ENCODE measurements at regions not wholly inside any gene's neighbourhood (a gene's known extent, or its start where the extent isn't known, plus 50 kb on each side); places are given as distances from the start of the nearest gene placed in this dataset.

- in situ Hi-C loops (cut with HindIII; ENCODE audit: low pct_unique_long_range_greater_than_20kb, low sequenced_read_pairs), result no loop called here
- DNase-seq (ENCODE audit: low read depth, low spot score), result peak; percentile 47
Measured at GRCh38 chr11:95545116-95545875, 244.3 kb downstream of the FAM76B start.

GRCh38 chr11:95544095-95544856 lies 245.3 kb downstream of the FAM76B start:
- in situ Hi-C loops (cut with HindIII; ENCODE audit: low pct_unique_long_range_greater_than_20kb, low sequenced_read_pairs), result no loop called here
- DNase-seq (ENCODE audit: low read depth, low spot score), result peak; percentile 16

- in situ Hi-C loops (cut with HindIII; ENCODE audit: low pct_unique_long_range_greater_than_20kb, low sequenced_read_pairs), result no loop called here
- no peak for DNase-seq (ENCODE audit: low read depth, low spot score)
Measured at GRCh38 chr11:95542868-95543551, 246.6 kb downstream of the FAM76B start.

- in situ Hi-C loops (cut with HindIII; ENCODE audit: low pct_unique_long_range_greater_than_20kb, low sequenced_read_pairs), result no loop called here
- DNase-seq (ENCODE audit: low read depth, low spot score), result no peak
Measured at GRCh38 chr11:95541715-95542114, 247.9 kb downstream of the FAM76B start.

GRCh38 chr11:95536047-95536690 lies 253.4 kb downstream of the FAM76B start:
- DNase-seq (ENCODE audit: low read depth, low spot score), result no peak
- in situ Hi-C loops (cut with HindIII; ENCODE audit: low pct_unique_long_range_greater_than_20kb, low sequenced_read_pairs), result no loop called here

- in situ Hi-C loops (cut with HindIII; ENCODE audit: low pct_unique_long_range_greater_than_20kb, low sequenced_read_pairs), result no loop called here
- no peak for DNase-seq (ENCODE audit: low read depth, low spot score)
Measured at GRCh38 chr11:95534809-95535208, 254.8 kb downstream of the FAM76B start.

GRCh38 chr11:95534226-95534625 lies 255.4 kb downstream of the FAM76B start:
- in situ Hi-C loops (cut with HindIII; ENCODE audit: low pct_unique_long_range_greater_than_20kb, low sequenced_read_pairs), result no loop called here
- DNase-seq (ENCODE audit: low read depth, low spot score), result no peak

GRCh38 chr11:95531116-95531515 lies 258.5 kb downstream of the FAM76B start:
- no peak for DNase-seq (ENCODE audit: low read depth, low spot score)
- in situ Hi-C loops (cut with HindIII; ENCODE audit: low pct_unique_long_range_greater_than_20kb, low sequenced_read_pairs), result no loop called here

- in situ Hi-C loops (cut with HindIII; ENCODE audit: low pct_unique_long_range_greater_than_20kb, low sequenced_read_pairs), result no loop called here
- no peak for DNase-seq (ENCODE audit: low read depth, low spot score)
Measured at GRCh38 chr11:95524314-95525036, 265.1 kb downstream of the FAM76B start.

- in situ Hi-C loops (cut with HindIII; ENCODE audit: low pct_unique_long_range_greater_than_20kb, low sequenced_read_pairs), result no loop called here
Measured at GRCh38 chr11:95522874-95523273, 266.7 kb downstream of the FAM76B start.

GRCh38 chr11:95521862-95522261 lies 267.7 kb downstream of the FAM76B start:
- DNase-seq (ENCODE audit: low read depth, low spot score), result no peak
- in situ Hi-C loops (cut with HindIII; ENCODE audit: low pct_unique_long_range_greater_than_20kb, low sequenced_read_pairs), result no loop called here

More at GRCh38 chr11:95522874-95523273, 266.7 kb downstream of the FAM76B start:
- no peak for DNase-seq (ENCODE audit: low read depth, low spot score)

- in situ Hi-C loops (cut with HindIII; ENCODE audit: low pct_unique_long_range_greater_than_20kb, low sequenced_read_pairs), result no loop called here
- DNase-seq (ENCODE audit: low read depth, low spot score), result no peak
Measured at GRCh38 chr11:95521133-95521542, 268.4 kb downstream of the FAM76B start.

GRCh38 chr11:95520369-95521132 lies 269.0 kb downstream of the FAM76B start:
- in situ Hi-C loops (cut with HindIII; ENCODE audit: low pct_unique_long_range_greater_than_20kb, low sequenced_read_pairs), result no loop called here
- DNase-seq (ENCODE audit: low read depth, low spot score), result no peak

GRCh38 chr11:95519912-95520311 lies 269.7 kb downstream of the FAM76B start:
- in situ Hi-C loops (cut with HindIII; ENCODE audit: low pct_unique_long_range_greater_than_20kb, low sequenced_read_pairs), result no loop called here
- no peak for DNase-seq (ENCODE audit: low read depth, low spot score)

- in situ Hi-C loops (cut with HindIII; ENCODE audit: low pct_unique_long_range_greater_than_20kb, low sequenced_read_pairs), result no loop called here
- DNase-seq (ENCODE audit: low read depth, low spot score), result no peak
Measured at GRCh38 chr11:95517453-95517852, 272.1 kb downstream of the FAM76B start.

- no peak for DNase-seq (ENCODE audit: low read depth, low spot score)
- in situ Hi-C loops (cut with HindIII; ENCODE audit: low pct_unique_long_range_greater_than_20kb, low sequenced_read_pairs), result no loop called here
Measured at GRCh38 chr11:95516786-95517185, 272.8 kb downstream of the FAM76B start.

GRCh38 chr11:95516175-95516574 lies 273.4 kb downstream of the FAM76B start:
- no peak for DNase-seq (ENCODE audit: low read depth, low spot score)
- in situ Hi-C loops (cut with HindIII; ENCODE audit: low pct_unique_long_range_greater_than_20kb, low sequenced_read_pairs), result no loop called here

All from SK-MEL-5 (cell line).